K562 (cell line): ENCODE measurements at regions not wholly inside any gene's neighbourhood (a gene's known extent, or its start where the extent isn't known, plus 50 kb on each side); places are given as distances from the start of the nearest gene placed in this dataset.

Experiments used
- CLOCK ChIP-seq: fragments of 250-450 bp; sonication (Bioruptor Pico); IDR thresholded peaks from 2 replicates; pipeline ENCODE4 v1.4.0; 2020; ENCODE audit warnings: mild to moderate bottlenecking, moderate library complexity, borderline replicate concordance
- DIDO1 ChIP-seq: fragments of 450-650 bp; IDR thresholded peaks from 2 replicates; pipeline ENCODE4 v1.6.1; 2016; ENCODE audit warnings: low read depth, missing biosample characterization, missing genetic modification characterization
- DNMT1 ChIP-seq: fragments of 450-650 bp; IDR thresholded peaks from 2 replicates; pipeline ENCODE4 v1.6.1; 2016; ENCODE audit warnings: antibody characterized with exemption, mild to moderate bottlenecking
- HDGF ChIP-seq: fragments of 450-650 bp; IDR thresholded peaks from 2 replicates; pipeline ENCODE4 v1.6.1; 2016
- MIER1 ChIP-seq: fragments of 450-650 bp; IDR thresholded peaks from 2 replicates; pipeline ENCODE4 v1.6.1; 2016; ENCODE audit warnings: antibody characterized with exemption, mild to moderate bottlenecking, low read depth
- RBM15 ChIP-seq: fragments of 200-400 bp; formaldehyde crosslinking; IDR thresholded peaks from 2 replicates; pipeline ENCODE4 v1.6.1; 2018; ENCODE audit warnings: mild to moderate bottlenecking, low read length, moderate library complexity; ENCODE audit not compliant: insufficient read depth
- RBM25 ChIP-seq: fragments of 200-400 bp; formaldehyde crosslinking; IDR thresholded peaks from 2 replicates; pipeline ENCODE4 v1.6.1; 2018; ENCODE audit warnings: low read length, low read depth, moderate library complexity; ENCODE audit not compliant: severe bottlenecking
- REST ChIP-seq, 2 experiments: fragments of 450-650 bp; formaldehyde crosslinking in 1 of 2; IDR thresholded peaks; 2 replicates each; pipeline versions ENCODE4 v1.4.0 to v1.6.1; 2014 to 2020; ENCODE audit warnings: mild to moderate bottlenecking in 2 of 2, borderline replicate concordance in 1 of 2, low read depth in 1 of 2
- UBTF ChIP-seq, 2 experiments: IDR thresholded peaks; 2 replicates each; pipeline ENCODE4 v1.6.1; 2012; ENCODE audit warnings: improper control_type of control experiment in 2 of 2, low read depth in 2 of 2, low read length in 2 of 2, borderline replicate concordance in 1 of 2
- ZC3H8 ChIP-seq: fragments of 450-650 bp; IDR thresholded peaks from 2 replicates; pipeline ENCODE4 v1.6.1; 2017
- ZFP91 ChIP-seq: sonication (generic); formaldehyde crosslinking; IDR thresholded peaks from 2 replicates; pipeline ENCODE4 v1.8.0; 2022; ENCODE audit warnings: mild to moderate bottlenecking, missing genetic modification reagents
- ZNF133 ChIP-seq: fragments of 250-450 bp; sonication (Bioruptor Pico); IDR thresholded peaks from 2 replicates; pipeline ENCODE4 v1.4.0; 2020; ENCODE audit warnings: mild to moderate bottlenecking
- ZNF3 ChIP-seq: fragments of 250-450 bp; sonication (Bioruptor Pico); IDR thresholded peaks from 2 replicates; pipeline ENCODE4 v1.5.0; 2021; ENCODE audit warnings: mild to moderate bottlenecking, moderate library complexity

- TF ChIP-seq REST (IDR thresholded peaks at IDR 0.05; ENCODE audit: borderline replicate concordance) (peak; percentile 97), REST (CRISPR knock-in tag; IDR thresholded peaks at IDR 0.05; ENCODE audit: low read depth) (peak; percentile 92), ZFP91 (CRISPR knock-in tag) (no peak), RBM25 (peak; percentile 87), DNMT1 (no peak), UBTF (IDR thresholded peaks at IDR 0.05; ENCODE audit: borderline replicate concordance in 1 of 2, low read depth in 2 of 2, low read length in 2 of 2) (no peak), DIDO1 (tag) (no peak), MIER1 (peak; percentile 89), RBM15 (no peak), ZNF3 (CRISPR knock-in tag) (no peak), ZNF133 (no peak), CLOCK (CRISPR knock-in tag) (no peak), HDGF (no peak), ZC3H8 (no peak)
Observed at GRCh38 chr19:29329460-29330134, 116.6 kb upstream of the UQCRFS1 start (continued).
